Peyer's patch (tissue), 4 donors: ENCODE measurements at regions not wholly inside any gene's neighbourhood (a gene's known extent, or its start where the extent isn't known, plus 50 kb on each side); places are given as distances from the start of the nearest gene placed in this dataset.
"Not testable (repeated sequence)": the region's sequence is repeated elsewhere in the genome, so short reads cannot be mapped to it uniquely, and the experiment has no call there.

Experiments used
- DNase-seq, 3 donors: peaks; one replicate each; pipeline ENCODE4 v3.0.0-alpha.2; 2017 to 2019
- H3K27ac ChIP-seq, 4 donors: fragments of 200-600 bp; sonication (generic); one replicate each; pipeline ENCODE4 v1.5.1; 2016 to 2019
- H3K27me3 ChIP-seq, 2 donors: fragments of 200-600 bp; sonication (generic); one replicate each; pipeline ENCODE4 v1.5.1; 2019
- H3K36me3 ChIP-seq, 3 donors: fragments of 200-600 bp; sonication (generic); one replicate each; pipeline ENCODE4 v1.5.1; 2016 to 2019
- H3K4me1 ChIP-seq, 4 donors: fragments of 200-600 bp; sonication (generic); one replicate each; pipeline ENCODE4 v1.5.1; 2016 to 2019
- H3K4me3 ChIP-seq, 4 donors: fragments of 200-600 bp; sonication (generic); 1 replicate in 3 of 4; 2 replicates in 1 of 4; pipeline ENCODE4 v1.5.1; 2016 to 2019; ENCODE audit warnings: mild to moderate bottlenecking in 1 of 4
- H3K9me3 ChIP-seq, 4 donors: fragments of 200-600 bp; sonication (generic); one replicate each; pipeline ENCODE4 v1.5.1; 2016 to 2019; ENCODE audit warnings: mild to moderate bottlenecking in 1 of 4
- POLR2A ChIP-seq, 2 donors: fragments of 450-650 bp; IDR thresholded peaks; one replicate each; pipeline ENCODE4 v1.5.1; 2017; ENCODE audit warnings: antibody characterized with exemption in 2 of 2, mild to moderate bottlenecking in 2 of 2, moderate library complexity in 2 of 2
- TF ChIP-seq, protein P1 (sequence below), 6 experiments: fragments of 450-650 bp in 4 of 6; fragments of 200-600 bp in 2 of 6; sonication (generic) in 1 of 6; IDR thresholded peaks; one replicate each; pipeline ENCODE4 v1.5.1; 2017 to 2019; ENCODE audit warnings: antibody characterized with exemption in 6 of 6, mild to moderate bottlenecking in 3 of 6, moderate library complexity in 1 of 6

DNA sequence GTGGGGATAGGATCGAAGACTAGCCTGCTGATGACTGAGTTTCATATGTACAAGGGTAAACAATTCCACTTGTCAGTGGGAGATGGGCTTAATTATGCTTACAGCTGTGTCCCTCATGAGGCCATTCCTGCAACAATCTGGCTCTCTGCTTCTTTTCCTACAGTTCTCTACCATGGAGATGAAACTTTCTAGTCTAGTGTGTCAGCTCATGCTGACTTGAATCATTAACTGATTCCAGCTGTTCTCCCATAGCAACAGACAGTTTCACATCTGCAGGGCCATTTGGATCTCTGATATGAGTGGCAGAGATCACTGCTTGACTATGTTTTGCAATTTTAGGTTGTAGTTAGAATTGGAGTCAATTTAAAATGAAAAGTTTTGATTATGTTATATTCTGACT lies 1251.7 kb upstream of the RAG2 start:
- no peak for DNase-seq

DNA sequence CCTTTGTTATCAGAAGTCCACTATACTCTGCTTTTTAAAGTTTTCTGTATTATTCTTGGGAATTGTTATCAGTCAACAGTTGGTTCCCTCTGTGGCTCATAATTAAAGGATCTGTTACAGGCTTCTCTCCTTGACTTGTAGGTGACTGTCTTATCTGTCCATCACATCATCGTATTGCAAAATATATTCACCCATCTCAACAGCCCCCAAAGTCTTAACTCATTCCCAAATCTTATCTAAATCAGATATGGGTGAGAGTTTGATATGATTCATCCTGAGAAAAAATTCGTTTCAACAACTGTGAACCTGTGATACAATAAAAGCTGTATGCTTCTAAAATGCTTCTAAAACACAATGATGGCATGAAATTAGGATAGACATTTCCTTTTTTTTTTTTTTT lies 1245.6 kb upstream of the RAG2 start:
- no peak for DNase-seq
- Histone ChIP-seq H3K4me1 (no peaks in the 10 kb centered on the region), H3K27me3 (no peaks in the 10 kb centered on the region), H3K4me3 (no peak overlapping the region), H3K27ac (no peak overlapping the region), H3K36me3 (no peaks in the 10 kb centered on the region), H3K9me3 (no peaks in the 10 kb centered on the region)
- TF ChIP-seq, protein P1, sequence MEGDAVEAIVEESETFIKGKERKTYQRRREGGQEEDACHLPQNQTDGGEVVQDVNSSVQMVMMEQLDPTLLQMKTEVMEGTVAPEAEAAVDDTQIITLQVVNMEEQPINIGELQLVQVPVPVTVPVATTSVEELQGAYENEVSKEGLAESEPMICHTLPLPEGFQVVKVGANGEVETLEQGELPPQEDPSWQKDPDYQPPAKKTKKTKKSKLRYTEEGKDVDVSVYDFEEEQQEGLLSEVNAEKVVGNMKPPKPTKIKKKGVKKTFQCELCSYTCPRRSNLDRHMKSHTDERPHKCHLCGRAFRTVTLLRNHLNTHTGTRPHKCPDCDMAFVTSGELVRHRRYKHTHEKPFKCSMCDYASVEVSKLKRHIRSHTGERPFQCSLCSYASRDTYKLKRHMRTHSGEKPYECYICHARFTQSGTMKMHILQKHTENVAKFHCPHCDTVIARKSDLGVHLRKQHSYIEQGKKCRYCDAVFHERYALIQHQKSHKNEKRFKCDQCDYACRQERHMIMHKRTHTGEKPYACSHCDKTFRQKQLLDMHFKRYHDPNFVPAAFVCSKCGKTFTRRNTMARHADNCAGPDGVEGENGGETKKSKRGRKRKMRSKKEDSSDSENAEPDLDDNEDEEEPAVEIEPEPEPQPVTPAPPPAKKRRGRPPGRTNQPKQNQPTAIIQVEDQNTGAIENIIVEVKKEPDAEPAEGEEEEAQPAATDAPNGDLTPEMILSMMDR (IDR thresholded peaks at IDR 0.05) = no peak
- no peak for TF ChIP-seq POLR2A (IDR thresholded peaks at IDR 0.05)

More for the DNA sequence above, 1251.7 kb upstream of the RAG2 start:
- Histone ChIP-seq H3K27ac (no peak overlapping the region), H3K36me3 (no peaks in the 10 kb centered on the region), H3K4me3 (no peak overlapping the region), H3K9me3 (no peaks in the 10 kb centered on the region), H3K4me1 (no peaks in the 10 kb centered on the region), H3K27me3 (no peaks in the 10 kb centered on the region)
- TF ChIP-seq POLR2A (IDR thresholded peaks at IDR 0.05) = no peak
- TF ChIP-seq, protein P1 (IDR thresholded peaks at IDR 0.05) = no peak

DNA sequence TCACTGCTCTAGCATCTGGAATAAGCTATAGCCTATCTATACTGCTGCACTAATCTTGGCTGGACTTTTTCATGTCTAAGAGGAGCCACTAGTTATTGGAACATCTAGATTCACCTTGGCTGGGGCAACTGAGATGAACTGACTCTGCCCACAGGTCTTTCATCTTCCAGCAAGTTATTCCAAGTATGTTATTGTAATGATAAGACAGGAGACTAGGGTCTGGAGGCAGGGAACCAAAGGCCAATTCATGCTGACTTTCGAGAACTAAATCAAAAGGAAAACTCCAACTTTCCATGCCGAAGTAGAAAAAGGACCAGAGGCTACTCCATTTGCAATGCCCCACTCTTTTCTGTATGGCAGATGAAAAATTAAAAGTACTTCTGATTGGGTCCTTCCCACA lies 1243.0 kb upstream of the RAG2 start:
- Histone ChIP-seq H3K36me3 (no peaks in the 10 kb centered on the region), H3K4me1 (no peaks in the 10 kb centered on the region), H3K9me3 (no peaks in the 10 kb centered on the region), H3K27ac (no peak overlapping the region), H3K27me3 (no peaks in the 10 kb centered on the region), H3K4me3 (no peak overlapping the region)
- no peak for DNase-seq
- no peak for TF ChIP-seq POLR2A (IDR thresholded peaks at IDR 0.05)
- TF ChIP-seq, protein P1 (IDR thresholded peaks at IDR 0.05) = no peak

DNA sequence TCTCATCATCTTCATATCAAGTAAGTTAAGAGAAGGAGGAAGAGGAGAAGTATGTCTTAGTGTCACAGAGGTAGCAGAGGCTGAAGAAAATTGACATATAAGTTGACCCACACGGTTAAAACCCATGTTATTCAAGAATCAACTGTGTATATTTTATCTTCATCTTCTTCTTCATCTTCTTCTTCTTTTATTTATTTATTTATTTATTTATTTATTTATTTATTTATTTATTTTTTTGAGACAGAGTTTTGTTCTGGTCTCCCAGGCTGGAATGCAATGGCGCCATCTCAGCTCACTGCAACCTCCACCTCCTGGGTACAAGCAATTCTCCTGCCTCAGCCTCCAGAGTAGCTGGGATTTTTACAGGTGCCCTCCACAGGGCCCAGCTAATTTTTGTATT lies 1242.3 kb upstream of the RAG2 start:
- not testable (repeated sequence) for DNase-seq, H3K36me3 ChIP-seq, H3K27ac ChIP-seq, H3K4me1 ChIP-seq, H3K4me3 ChIP-seq, H3K27me3 ChIP-seq, H3K9me3 ChIP-seq

DNA sequence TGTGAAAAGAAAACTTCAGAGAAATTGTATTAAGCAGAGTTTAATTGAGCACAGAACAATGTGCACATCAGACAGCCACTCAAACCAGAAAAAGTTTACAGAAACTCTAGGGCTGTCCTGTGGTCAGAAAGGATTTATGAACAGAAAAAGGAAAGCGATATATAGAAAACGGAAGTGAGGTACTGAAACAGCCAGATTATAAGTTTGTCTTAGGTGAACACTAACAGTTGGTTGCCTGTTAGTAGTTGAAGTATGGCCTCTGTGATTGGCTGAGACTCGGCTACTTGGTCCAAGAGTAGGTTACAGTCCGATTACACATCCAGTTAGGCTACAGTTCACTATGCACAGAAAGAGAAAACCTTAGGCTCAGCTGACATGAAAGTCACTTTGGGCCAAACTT lies 1232.5 kb upstream of the RAG2 start:
- H3K27ac ChIP-seq = no peak overlapping the region
- no peak for DNase-seq
- H3K9me3 ChIP-seq = no peaks in the 10 kb centered on the region
- no peaks in the 10 kb centered on the region for H3K27me3 ChIP-seq
- TF ChIP-seq, protein P1 (IDR thresholded peaks at IDR 0.05) = no peak
- no peak for TF ChIP-seq POLR2A (IDR thresholded peaks at IDR 0.05)
- no peaks in the 10 kb centered on the region for H3K4me1 ChIP-seq
- no peak overlapping the region for H3K4me3 ChIP-seq
- no peaks in the 10 kb centered on the region for H3K36me3 ChIP-seq

DNA sequence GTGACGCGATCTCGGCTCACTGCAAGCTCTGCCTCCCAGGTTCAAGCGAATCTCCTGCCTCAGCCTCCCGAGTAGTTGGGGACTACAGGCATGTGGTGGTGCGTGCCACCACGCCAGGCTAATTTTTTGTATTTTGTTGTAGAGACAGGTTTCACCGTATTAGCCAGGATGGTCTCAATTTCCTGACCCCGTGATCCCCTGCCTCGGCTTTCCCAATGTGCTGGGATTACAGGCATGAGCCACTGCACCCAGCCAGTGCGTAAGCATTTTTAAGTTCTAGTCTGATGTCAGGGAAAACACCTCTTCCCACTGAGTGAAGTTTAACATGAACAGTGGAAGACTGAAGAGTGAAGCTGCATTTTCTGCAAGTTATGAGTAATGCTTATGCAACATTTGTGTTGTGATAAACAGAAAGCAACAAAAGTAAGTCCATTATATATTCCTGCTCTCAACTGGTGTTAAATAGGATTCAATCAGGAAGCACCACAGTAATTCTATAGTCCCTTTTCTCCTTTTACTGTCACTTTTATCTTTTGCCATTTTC lies 1219.8 kb upstream of the RAG2 start:
- Histone ChIP-seq H3K4me1 (no peaks in the 10 kb centered on the region), H3K36me3 (no peaks in the 10 kb centered on the region), H3K27me3 (no peaks in the 10 kb centered on the region), H3K4me3 (no peak overlapping the region), H3K27ac (no peak overlapping the region), H3K9me3 (no peaks in the 10 kb centered on the region)
- TF ChIP-seq, protein P1 (IDR thresholded peaks at IDR 0.05) = no peak
- no peak for TF ChIP-seq POLR2A (IDR thresholded peaks at IDR 0.05)
- DNase-seq = no peak
